ENCODE measurements at regions not wholly inside any gene's neighbourhood (a gene's known extent, or its start where the extent isn't known, plus 50 kb on each side); places are given as distances from the start of the nearest gene placed in this dataset.

DNA sequence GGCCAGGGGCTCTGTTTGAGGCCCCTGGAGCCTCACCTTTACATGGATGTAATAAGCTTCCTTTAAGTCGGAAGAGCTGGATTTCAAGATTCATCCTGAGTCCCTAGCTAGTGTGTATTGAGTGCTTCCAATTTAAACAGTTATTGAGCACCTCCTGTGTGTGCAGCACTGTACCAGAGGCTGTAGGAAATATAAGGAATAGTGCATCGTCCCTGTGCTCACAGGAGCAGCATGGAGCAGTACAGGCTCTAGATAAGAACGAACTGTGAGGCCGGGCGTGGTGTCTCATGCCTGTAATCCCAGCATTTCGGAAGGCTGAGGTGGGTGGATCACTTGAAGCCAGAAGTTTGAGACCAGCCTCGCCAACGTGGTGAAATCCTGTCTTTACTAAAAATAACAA is 65.8 kb upstream of the METAP2 start:
- TF ChIP-seq, protein P1, sequence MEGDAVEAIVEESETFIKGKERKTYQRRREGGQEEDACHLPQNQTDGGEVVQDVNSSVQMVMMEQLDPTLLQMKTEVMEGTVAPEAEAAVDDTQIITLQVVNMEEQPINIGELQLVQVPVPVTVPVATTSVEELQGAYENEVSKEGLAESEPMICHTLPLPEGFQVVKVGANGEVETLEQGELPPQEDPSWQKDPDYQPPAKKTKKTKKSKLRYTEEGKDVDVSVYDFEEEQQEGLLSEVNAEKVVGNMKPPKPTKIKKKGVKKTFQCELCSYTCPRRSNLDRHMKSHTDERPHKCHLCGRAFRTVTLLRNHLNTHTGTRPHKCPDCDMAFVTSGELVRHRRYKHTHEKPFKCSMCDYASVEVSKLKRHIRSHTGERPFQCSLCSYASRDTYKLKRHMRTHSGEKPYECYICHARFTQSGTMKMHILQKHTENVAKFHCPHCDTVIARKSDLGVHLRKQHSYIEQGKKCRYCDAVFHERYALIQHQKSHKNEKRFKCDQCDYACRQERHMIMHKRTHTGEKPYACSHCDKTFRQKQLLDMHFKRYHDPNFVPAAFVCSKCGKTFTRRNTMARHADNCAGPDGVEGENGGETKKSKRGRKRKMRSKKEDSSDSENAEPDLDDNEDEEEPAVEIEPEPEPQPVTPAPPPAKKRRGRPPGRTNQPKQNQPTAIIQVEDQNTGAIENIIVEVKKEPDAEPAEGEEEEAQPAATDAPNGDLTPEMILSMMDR (IDR thresholded peaks at IDR 0.05) = no peak
- no peak for TF ChIP-seq POLR2A (IDR thresholded peaks at IDR 0.05)
